HCT116 (cell line): ENCODE measurements at regions not wholly inside any gene's neighbourhood (a gene's known extent, or its start where the extent isn't known, plus 50 kb on each side); places are given as distances from the start of the nearest gene placed in this dataset.

Source experiments
- ATAC-seq: fragments of 200-7000 bp; cut with Tn5 transposase; 2 replicates; pipeline ENCODE4 v1.9.1; 2020; ENCODE audit warnings: mild to moderate bottlenecking, moderate library complexity
- BruUV-seq: library from RNA; stranded (reverse); fragments of 400-500 nt; replicated peaks from 2 replicates; lab custom pipeline; 2021; lab: Mats Ljungman, UMichigan
- CTCF ChIA-PET: fragments of 300-600 bp; sonication (Branson Sonifier 250); formaldehyde crosslinking; loops from one replicate; lab custom pipeline; 2021; ENCODE audit warnings: antibody characterized with exemption; lab: Charles Lee
- POLR2A ChIA-PET: fragments of 300-600, 350-600 bp; sonication (Branson Sonifier 250); formaldehyde crosslinking; loops from one replicate; lab custom pipeline; 2021; ENCODE audit warnings: antibody characterized with exemption; lab: Charles Lee
- RAD21 ChIA-PET, 2 experiments: fragments of 300-600 bp; sonication (Branson Sonifier 250); formaldehyde crosslinking; loops; one replicate each; lab custom pipeline; 2023; ENCODE audit warnings: low total read pairs in 2 of 2; ENCODE audit not compliant: uncharacterized antibody in 2 of 2, unreplicated experiment in 2 of 2, low non-redundant PET in 1 of 2; lab: Charles Lee
- DNase-seq: peaks from one replicate; pipeline ENCODE4 v3.0.0-alpha.2; 2010; ENCODE audit warnings: low read depth, low spot score
- H2AFZ ChIP-seq: fragments of 200-600 bp; shearing (Covaris generic), sonication (generic); 2 replicates; pipeline ENCODE4 v1.6.1; 2017; ENCODE audit warnings: low read depth, mixed run types, mixed read lengths, antibody characterized with exemption, low read length; ENCODE audit not compliant: poor library complexity, severe bottlenecking
- H3K27ac ChIP-seq: 2 replicates; pipeline ENCODE4 v1.5.1; 2012; ENCODE audit warnings: low read depth, low read length
- H3K27me3 ChIP-seq: fragments of 200-600 bp; sonication (generic); 2 replicates; pipeline ENCODE4 v1.6.1; 2016; ENCODE audit warnings: mixed run types, low read length, mixed read lengths; ENCODE audit not compliant: insufficient read depth
- H3K36me3 ChIP-seq, 2 experiments: fragments of 200-500 bp in 1 of 2; fragments of 200-600 bp in 1 of 2; sonication (Bioruptor generic) in 1 of 2; sonication (generic) in 1 of 2; 2 replicates each; pipeline versions ENCODE4 v1.5.1 to v1.6.1; 2014 to 2016; ENCODE audit warnings: low read length in 2 of 2, inconsistent platforms in 1 of 2, mixed read lengths in 1 of 2, mixed run types in 1 of 2; ENCODE audit not compliant: insufficient read depth in 2 of 2, control insufficient read depth in 1 of 2
- H3K4me1 ChIP-seq, 2 experiments: fragments of 200-600 bp in 1 of 2; sonication (generic) in 1 of 2; 2 replicates each; pipeline versions ENCODE4 v1.5.1 to v1.6.1; 2012 to 2017; ENCODE audit warnings: low read length in 2 of 2, inconsistent platforms in 1 of 2, mild to moderate bottlenecking in 1 of 2, mixed read lengths in 1 of 2, mixed run types in 1 of 2, moderate library complexity in 1 of 2; ENCODE audit not compliant: insufficient read depth in 2 of 2, control insufficient read depth in 1 of 2
- H3K4me2 ChIP-seq: fragments of 200-600 bp; sonication (generic); 2 replicates; pipeline ENCODE4 v1.6.1; 2017; ENCODE audit warnings: mixed run types, low read length, mixed read lengths
- H3K4me3 ChIP-seq, 2 experiments: fragments of 200-600 bp in 1 of 2; sonication (generic) in 1 of 2; replicated peaks in 1 of 2; 2 replicates each; pipeline ENCODE4 v1.5.1; 2011 to 2016; ENCODE audit warnings: low read length in 2 of 2, control low read depth in 1 of 2, low read depth in 1 of 2, mild to moderate bottlenecking in 1 of 2, mixed read lengths in 1 of 2, mixed run types in 1 of 2
- H3K79me2 ChIP-seq: fragments of 200-600 bp; sonication (generic); 2 replicates; pipeline ENCODE4 v1.6.1; 2017; ENCODE audit warnings: mild to moderate bottlenecking, mixed run types, low read length, moderate library complexity, mixed read lengths; ENCODE audit not compliant: insufficient read depth
- H3K9ac ChIP-seq: fragments of 200-600 bp; sonication (generic); 2 replicates; pipeline ENCODE4 v1.6.1; 2016; ENCODE audit warnings: low read length, mixed read lengths
- H3K9me2 ChIP-seq: fragments of 200-600 bp; sonication (generic), shearing (Covaris generic); 2 replicates; pipeline ENCODE4 v1.6.1; 2017; ENCODE audit warnings: mixed run types, mild to moderate bottlenecking, moderate library complexity; ENCODE audit not compliant: insufficient read depth
- H3K9me3 ChIP-seq, 2 experiments: fragments of 200-500 bp in 1 of 2; fragments of 200-600 bp in 1 of 2; sonication (Bioruptor generic) in 1 of 2; sonication (generic) in 1 of 2; 2 replicates each; pipeline ENCODE4 v1.6.1; 2014 to 2017; ENCODE audit warnings: low read length in 2 of 2, mixed read lengths in 2 of 2, inconsistent platforms in 1 of 2, low read depth in 1 of 2, mild to moderate bottlenecking in 1 of 2, mixed run types in 1 of 2, moderate library complexity in 1 of 2; ENCODE audit not compliant: control insufficient read depth in 1 of 2, insufficient read depth in 1 of 2
- H4K20me1 ChIP-seq: fragments of 200-600 bp; sonication (generic), shearing (Covaris generic); 2 replicates; pipeline ENCODE4 v1.6.1; 2017; ENCODE audit warnings: mixed run types, mild to moderate bottlenecking, moderate library complexity; ENCODE audit not compliant: insufficient read depth
- CBX3 ChIP-seq: IDR thresholded peaks from 2 replicates; pipeline ENCODE4 v1.6.1; 2012; ENCODE audit warnings: low read depth
- CEBPB ChIP-seq: IDR thresholded peaks from 2 replicates; pipeline ENCODE4 v1.6.1; 2012; ENCODE audit warnings: low read depth
- EGR1 ChIP-seq: IDR thresholded peaks from 2 replicates; pipeline ENCODE4 v1.6.1; 2012; ENCODE audit warnings: low read depth
- EZH2 ChIP-seq: fragments of 200-600 bp; sonication (generic); IDR thresholded peaks from 2 replicates; pipeline ENCODE4 v1.6.1; 2017; ENCODE audit warnings: antibody characterized with exemption, mixed run types
- EZH2phosphoT487 ChIP-seq: fragments of 200-600 bp; IDR thresholded peaks from 2 replicates; pipeline ENCODE4 v1.6.1; 2018; ENCODE audit warnings: antibody characterized with exemption, borderline replicate concordance
- FOSL1 ChIP-seq: IDR thresholded peaks from 2 replicates; pipeline ENCODE4 v1.6.1; 2012; ENCODE audit warnings: low read depth
- JUND ChIP-seq: IDR thresholded peaks from 2 replicates; pipeline ENCODE4 v1.6.1; 2012
- POLR2A ChIP-seq: IDR thresholded peaks from 2 replicates; pipeline ENCODE4 v1.7.0; 2011; ENCODE audit warnings: borderline replicate concordance; ENCODE audit not compliant: insufficient read depth, insufficient read length; ENCODE audit errors: extremely low read depth
- RAD21 ChIP-seq: IDR thresholded peaks from 2 replicates; pipeline ENCODE4 v1.6.1; 2012; ENCODE audit warnings: low read depth, mild to moderate bottlenecking
- SIN3A ChIP-seq: IDR thresholded peaks from 2 replicates; pipeline ENCODE4 v1.6.1; 2012; ENCODE audit warnings: low read depth
- SRF ChIP-seq: IDR thresholded peaks from 2 replicates; pipeline ENCODE4 v1.6.1; 2012; ENCODE audit warnings: low read depth
- TCF7L2 ChIP-seq: IDR thresholded peaks from 2 replicates; pipeline ENCODE4 v1.7.0; 2011; ENCODE audit warnings: borderline replicate concordance, inconsistent platforms; ENCODE audit not compliant: insufficient read depth, insufficient read length; ENCODE audit errors: extremely low read depth
- YY1 ChIP-seq: IDR thresholded peaks from 2 replicates; pipeline ENCODE4 v1.6.1; 2011; ENCODE audit warnings: low read length, low read depth, moderate library complexity, mild to moderate bottlenecking; ENCODE audit not compliant: insufficient replicate concordance; ENCODE audit errors: extremely low read depth
- ZFX ChIP-seq: fragments of 450-650 bp; IDR thresholded peaks from 2 replicates; pipeline ENCODE4 v1.6.1; 2017
- ZNF274 ChIP-seq: fragments of 200-500 bp; sonication (Bioruptor generic); IDR thresholded peaks from 2 replicates; pipeline ENCODE4 v1.6.1; 2014; ENCODE audit warnings: mild to moderate bottlenecking, low read depth, low read length, inconsistent platforms
- intact Hi-C: fragments of 100-400 bp; cut with micrococcal nuclease; formaldehyde crosslinking; loops from 2 replicates; pipeline ENCODE4 v1.10.0; 2022
- TF ChIP-seq, protein P1 (sequence below): IDR thresholded peaks from 2 replicates; pipeline ENCODE4 v1.6.1; 2012; ENCODE audit warnings: low read depth
- TF ChIP-seq, protein P2 (sequence below): IDR thresholded peaks from 2 replicates; pipeline ENCODE4 v1.6.1; 2012
- TF ChIP-seq, protein P3 (sequence below): IDR thresholded peaks from 2 replicates; pipeline ENCODE4 v1.6.1; 2011; ENCODE audit warnings: mild to moderate bottlenecking, low read length, moderate library complexity; ENCODE audit not compliant: insufficient replicate concordance; ENCODE audit errors: extremely low read depth
- TF ChIP-seq, protein P4 (sequence below), 3 experiments: fragments of 200-600 bp in 1 of 3; sonication (generic) in 1 of 3; IDR thresholded peaks in 2 of 3; conservative IDR thresholded peaks in 1 of 3; 2 replicates each; pipeline ENCODE4 v1.5.1; 2012 to 2017; ENCODE audit warnings: low read depth in 2 of 3, low read length in 2 of 3, antibody characterized with exemption in 1 of 3, borderline replicate concordance in 1 of 3, control low read depth in 1 of 3, mild to moderate bottlenecking in 1 of 3, mixed read lengths in 1 of 3, mixed run types in 1 of 3, moderate library complexity in 1 of 3; ENCODE audit not compliant: insufficient read depth in 1 of 3

DNA sequence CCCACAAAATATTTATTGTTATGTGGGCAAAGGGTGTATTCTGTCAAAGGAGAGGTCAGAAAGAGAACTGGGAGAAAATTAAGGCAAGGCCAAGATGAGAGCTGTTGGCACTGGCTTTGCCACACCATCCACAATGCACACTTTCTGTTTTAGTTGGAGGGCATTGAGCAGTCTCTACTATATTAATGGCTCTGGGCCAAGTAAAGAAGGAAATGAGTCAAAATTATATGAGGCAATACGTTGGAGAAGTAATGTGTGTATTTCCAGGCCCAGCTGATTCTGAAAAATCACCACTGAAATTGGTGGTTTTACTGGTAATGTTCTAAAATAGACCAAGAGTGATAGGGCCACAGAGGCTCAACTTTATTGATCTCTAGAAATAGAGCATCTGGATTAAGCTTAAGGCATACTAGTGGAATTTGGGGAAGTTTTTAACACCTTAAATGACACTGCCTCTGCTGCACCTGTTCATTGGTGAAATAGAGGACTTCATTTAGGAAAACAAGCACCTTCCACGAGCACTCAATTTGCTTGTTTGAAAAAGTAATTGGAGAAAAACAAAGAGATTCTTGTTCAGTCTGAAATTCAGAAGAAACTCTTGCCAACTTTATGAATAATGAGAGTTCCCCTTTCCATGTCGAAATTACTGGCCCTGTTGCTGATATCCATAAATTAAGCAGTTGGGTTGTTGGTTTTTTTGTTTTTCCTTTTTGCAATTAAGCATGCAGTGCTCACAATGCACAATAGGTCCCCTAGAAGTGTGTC lies 424.9 kb downstream of the ADGRL2 start:
- Histone ChIP-seq H4K20me1 (no peaks in the 10 kb centered on the region), H3K4me3 (no peak overlapping the region), H3K27ac (no peak overlapping the region), H2AFZ (no peak overlapping the region), H3K36me3 (no peaks in the 10 kb centered on the region), H3K79me2 (no peaks in the 10 kb centered on the region), H3K9me2 (no peaks in the 10 kb centered on the region), H3K27me3 (no peaks in the 10 kb centered on the region), H3K9ac (no peak overlapping the region), H3K4me1 (no peaks in the 10 kb centered on the region), H3K9me3 (peaks cover 0 to 3% of the 10 kb centered on the region in 2 experiments; a peak in 1 of 4 replicates), H3K4me2 (no peak overlapping the region)
- RAD21 ChIA-PET, result no interaction called here
- POLR2A ChIA-PET, result no interaction called here
- intact Hi-C loops, result no loop called here
- TF ChIP-seq, protein P1, sequence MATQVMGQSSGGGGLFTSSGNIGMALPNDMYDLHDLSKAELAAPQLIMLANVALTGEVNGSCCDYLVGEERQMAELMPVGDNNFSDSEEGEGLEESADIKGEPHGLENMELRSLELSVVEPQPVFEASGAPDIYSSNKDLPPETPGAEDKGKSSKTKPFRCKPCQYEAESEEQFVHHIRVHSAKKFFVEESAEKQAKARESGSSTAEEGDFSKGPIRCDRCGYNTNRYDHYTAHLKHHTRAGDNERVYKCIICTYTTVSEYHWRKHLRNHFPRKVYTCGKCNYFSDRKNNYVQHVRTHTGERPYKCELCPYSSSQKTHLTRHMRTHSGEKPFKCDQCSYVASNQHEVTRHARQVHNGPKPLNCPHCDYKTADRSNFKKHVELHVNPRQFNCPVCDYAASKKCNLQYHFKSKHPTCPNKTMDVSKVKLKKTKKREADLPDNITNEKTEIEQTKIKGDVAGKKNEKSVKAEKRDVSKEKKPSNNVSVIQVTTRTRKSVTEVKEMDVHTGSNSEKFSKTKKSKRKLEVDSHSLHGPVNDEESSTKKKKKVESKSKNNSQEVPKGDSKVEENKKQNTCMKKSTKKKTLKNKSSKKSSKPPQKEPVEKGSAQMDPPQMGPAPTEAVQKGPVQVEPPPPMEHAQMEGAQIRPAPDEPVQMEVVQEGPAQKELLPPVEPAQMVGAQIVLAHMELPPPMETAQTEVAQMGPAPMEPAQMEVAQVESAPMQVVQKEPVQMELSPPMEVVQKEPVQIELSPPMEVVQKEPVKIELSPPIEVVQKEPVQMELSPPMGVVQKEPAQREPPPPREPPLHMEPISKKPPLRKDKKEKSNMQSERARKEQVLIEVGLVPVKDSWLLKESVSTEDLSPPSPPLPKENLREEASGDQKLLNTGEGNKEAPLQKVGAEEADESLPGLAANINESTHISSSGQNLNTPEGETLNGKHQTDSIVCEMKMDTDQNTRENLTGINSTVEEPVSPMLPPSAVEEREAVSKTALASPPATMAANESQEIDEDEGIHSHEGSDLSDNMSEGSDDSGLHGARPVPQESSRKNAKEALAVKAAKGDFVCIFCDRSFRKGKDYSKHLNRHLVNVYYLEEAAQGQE, result no peak
- TF ChIP-seq SRF (no peak), SIN3A (no peak), ZFX (no peak), EGR1 (no peak), EZH2phosphoT487 (no peak), RAD21 (no peak), EZH2 (no peak), JUND (no peak), POLR2A (no peak), CBX3 (no peak), YY1 (no peak), CEBPB (no peak), ZNF274 (no peak), FOSL1 (no peak), TCF7L2 (no peak)
- TF ChIP-seq, protein P2, sequence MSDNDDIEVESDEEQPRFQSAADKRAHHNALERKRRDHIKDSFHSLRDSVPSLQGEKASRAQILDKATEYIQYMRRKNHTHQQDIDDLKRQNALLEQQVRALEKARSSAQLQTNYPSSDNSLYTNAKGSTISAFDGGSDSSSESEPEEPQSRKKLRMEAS, result no peak
- TF ChIP-seq, protein P3, sequence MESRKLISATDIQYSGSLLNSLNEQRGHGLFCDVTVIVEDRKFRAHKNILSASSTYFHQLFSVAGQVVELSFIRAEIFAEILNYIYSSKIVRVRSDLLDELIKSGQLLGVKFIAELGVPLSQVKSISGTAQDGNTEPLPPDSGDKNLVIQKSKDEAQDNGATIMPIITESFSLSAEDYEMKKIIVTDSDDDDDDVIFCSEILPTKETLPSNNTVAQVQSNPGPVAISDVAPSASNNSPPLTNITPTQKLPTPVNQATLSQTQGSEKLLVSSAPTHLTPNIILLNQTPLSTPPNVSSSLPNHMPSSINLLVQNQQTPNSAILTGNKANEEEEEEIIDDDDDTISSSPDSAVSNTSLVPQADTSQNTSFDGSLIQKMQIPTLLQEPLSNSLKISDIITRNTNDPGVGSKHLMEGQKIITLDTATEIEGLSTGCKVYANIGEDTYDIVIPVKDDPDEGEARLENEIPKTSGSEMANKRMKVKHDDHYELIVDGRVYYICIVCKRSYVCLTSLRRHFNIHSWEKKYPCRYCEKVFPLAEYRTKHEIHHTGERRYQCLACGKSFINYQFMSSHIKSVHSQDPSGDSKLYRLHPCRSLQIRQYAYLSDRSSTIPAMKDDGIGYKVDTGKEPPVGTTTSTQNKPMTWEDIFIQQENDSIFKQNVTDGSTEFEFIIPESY, result no peak
- TF ChIP-seq, protein P4, sequence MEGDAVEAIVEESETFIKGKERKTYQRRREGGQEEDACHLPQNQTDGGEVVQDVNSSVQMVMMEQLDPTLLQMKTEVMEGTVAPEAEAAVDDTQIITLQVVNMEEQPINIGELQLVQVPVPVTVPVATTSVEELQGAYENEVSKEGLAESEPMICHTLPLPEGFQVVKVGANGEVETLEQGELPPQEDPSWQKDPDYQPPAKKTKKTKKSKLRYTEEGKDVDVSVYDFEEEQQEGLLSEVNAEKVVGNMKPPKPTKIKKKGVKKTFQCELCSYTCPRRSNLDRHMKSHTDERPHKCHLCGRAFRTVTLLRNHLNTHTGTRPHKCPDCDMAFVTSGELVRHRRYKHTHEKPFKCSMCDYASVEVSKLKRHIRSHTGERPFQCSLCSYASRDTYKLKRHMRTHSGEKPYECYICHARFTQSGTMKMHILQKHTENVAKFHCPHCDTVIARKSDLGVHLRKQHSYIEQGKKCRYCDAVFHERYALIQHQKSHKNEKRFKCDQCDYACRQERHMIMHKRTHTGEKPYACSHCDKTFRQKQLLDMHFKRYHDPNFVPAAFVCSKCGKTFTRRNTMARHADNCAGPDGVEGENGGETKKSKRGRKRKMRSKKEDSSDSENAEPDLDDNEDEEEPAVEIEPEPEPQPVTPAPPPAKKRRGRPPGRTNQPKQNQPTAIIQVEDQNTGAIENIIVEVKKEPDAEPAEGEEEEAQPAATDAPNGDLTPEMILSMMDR (IDR thresholded peaks at IDR 0.05 in 2 of 3, conservative IDR thresholded peaks at IDR 0.05 in 1 of 3; ENCODE audit: borderline replicate concordance in 1 of 3, insufficient read depth in 1 of 3, low read depth in 2 of 3, low read length in 2 of 3), result no peak
- DNase-seq (no peak), ATAC-seq (no peak)
- CTCF ChIA-PET, result no interaction called here
- BruUV-seq, result no TSS peak
